Stimulated activated naive CD4-positive, alpha-beta T cell treated with Interleukin-2 at 50 U/mL for 16 hours (primary cell): ENCODE measurements at regions not wholly inside any gene's neighbourhood (a gene's known extent, or its start where the extent isn't known, plus 50 kb on each side); places are given as distances from the start of the nearest gene placed in this dataset.
"Not testable (repeated sequence)": the region's sequence is repeated elsewhere in the genome, so short reads cannot be mapped to it uniquely, and the experiment has no call there.

Source experiments
- DNase-seq: peaks from one replicate; lab custom pipeline; 2025; lab: John Stamatoyannopoulos, UW

DNA sequence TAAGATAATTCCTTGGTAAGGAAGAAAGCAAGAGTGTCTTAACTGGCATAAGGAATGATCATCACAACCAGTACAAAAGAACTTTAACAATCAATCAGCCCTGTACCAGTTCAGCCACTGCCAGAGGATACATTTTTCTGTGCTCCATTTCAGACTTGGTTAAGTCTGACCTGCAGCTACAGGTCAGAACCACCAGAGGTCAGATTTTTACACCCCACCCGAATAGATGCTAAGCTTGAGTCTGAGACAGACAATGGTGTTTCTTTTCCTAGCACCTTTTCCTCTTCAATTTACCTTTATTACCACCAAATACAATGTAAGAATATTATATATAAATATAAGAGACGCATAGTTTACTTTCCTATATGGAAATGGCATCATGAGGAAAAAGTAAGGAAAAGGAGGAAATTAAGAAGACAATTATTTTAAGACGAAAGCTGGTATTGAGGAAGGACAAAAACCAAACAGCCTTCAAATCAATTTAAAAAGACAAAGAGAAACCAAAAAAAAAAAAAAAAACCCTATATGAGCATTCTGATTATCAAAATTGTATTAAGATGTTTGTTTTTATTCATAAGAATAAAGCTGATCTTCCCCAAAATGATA lies 215.3 kb upstream of the TTC29 start:
- DNase-seq: no peak

DNA sequence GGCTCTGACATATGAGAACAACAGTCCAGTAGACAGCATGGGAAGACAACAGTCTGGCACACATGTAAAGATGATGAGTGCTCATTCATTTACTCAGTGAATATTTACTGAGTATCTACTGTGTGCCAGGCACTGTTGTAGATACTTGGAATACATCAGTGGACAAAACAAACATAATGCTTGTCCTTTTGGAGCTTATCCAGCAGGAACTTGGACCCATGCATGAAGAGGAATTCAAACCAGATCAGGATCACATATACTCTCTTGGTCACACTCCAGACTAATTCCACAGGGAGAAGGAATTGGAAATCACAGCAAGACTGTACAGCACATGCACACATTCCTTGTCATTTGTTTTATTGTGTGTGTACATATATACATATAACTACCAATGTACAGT lies 217.6 kb upstream of the TTC29 start:
- DNase-seq: no peak

DNA sequence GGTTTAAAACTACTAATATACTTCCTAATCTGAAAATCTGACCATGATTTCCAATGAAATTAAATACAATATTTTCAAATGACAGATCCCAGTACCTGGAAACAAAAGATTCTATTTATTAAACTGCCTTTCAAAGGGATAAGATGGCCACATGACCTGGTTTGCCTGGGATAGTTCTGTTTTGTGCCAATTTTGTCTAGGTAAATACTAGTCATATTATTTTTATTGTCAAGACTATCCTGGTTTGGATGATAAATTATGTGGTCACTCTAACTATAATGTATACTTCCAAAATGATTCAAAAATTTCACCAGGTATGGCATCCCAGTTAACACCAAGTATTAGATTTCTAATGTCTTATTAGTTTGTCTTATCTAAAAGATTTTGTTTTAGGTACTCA lies 222.5 kb upstream of the TTC29 start:
- DNase-seq: not testable (repeated sequence)

DNA sequence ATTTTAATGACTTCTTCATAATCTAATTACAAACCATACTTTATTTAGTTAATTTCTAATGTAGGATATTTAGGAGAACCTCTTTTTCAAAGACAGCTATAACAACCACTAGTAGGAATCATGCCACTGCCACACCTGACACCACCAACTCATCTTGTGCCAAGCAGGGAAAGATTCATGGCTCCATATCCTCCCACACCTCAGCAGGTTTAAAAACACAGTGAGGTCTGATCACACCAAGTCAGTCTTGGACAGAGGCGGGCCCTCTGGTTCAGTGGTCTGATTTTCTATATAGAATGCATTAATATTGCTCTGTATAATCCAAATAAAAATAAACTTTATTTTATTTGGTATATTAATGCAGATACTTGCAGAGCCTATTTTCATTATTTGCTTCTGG lies 227.7 kb upstream of the TTC29 start:
- DNase-seq: no peak

DNA sequence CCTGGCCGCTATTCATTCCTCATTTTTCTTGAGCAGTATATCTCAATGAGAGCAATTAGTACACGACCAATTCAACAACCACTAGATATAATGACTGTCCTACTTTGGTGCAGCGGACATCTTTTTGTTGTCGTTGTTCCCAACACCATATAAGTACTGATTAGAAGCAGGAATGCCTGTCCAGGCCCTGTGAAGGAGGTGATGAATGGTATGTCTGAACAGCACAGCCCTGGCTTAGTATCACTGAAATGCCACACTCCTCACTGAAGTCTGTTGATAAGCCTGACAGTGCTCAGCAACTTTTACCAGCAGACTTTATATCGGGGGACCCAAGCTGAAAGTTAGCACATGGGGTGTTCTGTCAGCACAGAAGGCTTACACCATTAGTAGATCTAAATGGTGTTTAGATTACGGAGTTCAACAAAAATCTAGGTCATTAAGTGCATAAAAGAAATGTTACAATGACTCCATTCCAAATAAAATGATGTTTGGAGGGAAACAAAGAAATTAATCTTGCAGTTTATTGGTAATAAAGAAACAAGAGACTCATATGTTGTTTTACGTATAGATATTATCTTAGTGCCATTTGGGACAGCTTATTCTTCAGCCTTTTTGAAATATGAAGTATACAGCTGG lies 228.3 kb upstream of the TTC29 start:
- no peak for DNase-seq

DNA sequence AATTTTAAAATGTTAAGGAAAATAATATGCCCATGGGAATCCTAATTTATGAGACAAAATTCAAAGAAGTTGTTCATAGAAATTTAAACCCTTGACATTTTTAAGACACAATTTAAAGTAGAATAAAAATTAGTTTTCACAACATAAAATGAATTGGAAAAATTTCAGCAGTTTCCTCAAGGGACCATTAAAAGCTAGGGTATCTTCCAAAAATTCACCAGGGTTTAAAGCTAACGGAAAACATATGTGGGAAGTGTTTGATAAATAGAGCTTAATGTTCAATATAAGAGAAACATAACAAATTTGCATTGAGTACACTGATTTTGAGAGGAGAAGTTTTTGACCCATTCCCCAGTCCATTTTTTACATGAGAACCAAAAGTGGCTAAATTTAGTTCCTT lies 228.9 kb upstream of the TTC29 start:
- DNase-seq: no peak

DNA sequence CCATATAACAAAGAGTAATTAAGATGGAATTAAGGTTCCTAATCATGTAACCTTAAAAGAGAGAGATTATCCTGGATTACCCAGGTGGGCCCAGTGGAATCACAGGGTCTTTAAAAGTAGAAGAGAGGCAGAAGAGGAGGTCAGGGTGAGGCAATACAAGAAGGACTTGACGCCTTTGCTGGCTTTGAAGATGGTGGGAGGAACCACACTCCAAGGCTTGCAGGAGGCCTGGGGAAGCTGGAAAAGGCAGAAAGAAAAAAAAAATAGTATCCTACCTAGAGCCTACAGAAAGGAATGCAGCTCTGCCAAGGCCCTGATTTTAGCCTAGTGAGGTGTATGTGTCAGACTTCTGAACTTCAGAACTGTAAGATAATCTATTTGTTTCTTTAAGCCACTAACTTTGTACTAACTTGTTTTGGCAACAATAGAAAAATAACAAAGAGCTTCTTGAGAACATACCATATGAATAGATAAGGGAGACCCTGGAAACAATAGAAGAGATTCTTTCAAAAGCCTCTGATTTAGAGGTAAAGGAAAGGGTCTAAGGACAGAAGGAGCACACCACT lies 229.9 kb upstream of the TTC29 start:
- DNase-seq: no peak

DNA sequence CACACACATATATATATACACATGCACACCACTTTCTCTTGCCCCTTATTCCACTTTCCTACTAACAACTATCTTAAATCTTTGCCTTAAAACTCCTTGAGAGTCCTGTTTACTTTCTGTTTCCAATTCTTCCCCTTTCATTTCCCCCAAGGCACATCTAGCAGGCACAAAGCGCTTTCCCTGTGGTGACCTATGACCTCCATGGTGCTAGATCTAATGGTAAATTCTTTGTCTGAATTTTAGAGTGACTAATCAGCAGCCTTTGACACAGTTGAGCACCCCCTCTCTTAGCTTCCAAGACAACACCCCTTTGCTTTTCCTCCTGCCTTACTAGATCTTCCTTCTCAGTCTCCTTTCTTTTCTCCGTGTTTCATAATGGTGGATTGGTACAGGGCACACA lies 236.4 kb upstream of the TTC29 start:
- DNase-seq: no peak

DNA sequence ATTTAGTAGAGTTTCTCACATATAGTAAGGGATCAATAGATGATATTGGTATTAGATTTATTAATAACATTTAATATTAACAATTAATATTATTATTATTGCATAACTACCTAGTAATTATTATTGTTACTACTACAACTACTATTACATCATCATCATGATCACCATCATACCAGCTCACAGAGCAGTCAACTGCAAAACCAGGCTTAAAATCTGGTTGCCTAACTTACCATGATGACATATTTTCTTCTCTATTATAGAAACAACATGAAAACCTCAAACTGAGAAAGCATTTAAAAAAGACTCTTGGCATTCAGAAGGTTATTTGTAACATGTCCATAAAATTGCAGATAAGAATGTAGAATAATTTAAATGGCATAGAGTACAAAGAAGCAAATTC lies 247.0 kb upstream of the TTC29 start:
- no peak for DNase-seq

DNA sequence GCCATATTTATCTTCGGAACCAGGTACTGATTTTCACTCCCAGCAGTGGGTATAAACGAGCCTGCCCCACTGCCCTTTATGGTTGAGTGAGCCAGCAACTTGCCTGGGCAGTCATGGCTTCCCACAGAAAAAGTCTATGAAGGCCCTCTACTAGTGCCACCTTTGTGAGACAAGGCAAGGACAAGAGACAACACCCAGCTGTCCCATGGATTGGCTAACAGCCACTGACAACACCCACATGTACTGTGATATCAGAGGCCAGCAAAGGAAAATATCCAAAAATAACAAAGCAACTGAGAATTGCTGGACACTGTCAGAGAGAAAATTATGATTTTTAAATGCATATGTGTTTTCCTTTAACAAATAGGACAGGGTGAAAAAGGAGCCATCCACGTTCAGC lies 248.4 kb upstream of the TTC29 start:
- no peak for DNase-seq

DNA sequence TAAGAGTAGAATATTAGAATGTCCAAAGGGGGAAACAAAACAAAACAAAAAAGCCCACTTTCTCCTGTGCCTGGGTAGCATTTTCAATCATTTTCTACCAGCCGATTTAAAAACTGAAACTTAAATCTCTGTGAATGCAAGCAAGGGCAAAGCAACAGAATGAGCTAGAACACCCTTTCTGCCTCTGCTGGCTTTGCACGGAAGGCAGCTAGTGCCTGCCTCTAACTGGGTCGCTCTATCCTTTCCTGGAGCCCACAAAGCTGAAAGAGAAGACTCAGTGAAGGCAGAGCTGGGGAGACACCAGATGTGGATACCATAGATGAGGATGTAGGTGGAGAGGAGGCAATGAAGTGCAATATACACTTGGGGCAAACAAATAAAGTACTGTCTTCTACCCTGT lies 248.9 kb upstream of the TTC29 start:
- no peak for DNase-seq

DNA sequence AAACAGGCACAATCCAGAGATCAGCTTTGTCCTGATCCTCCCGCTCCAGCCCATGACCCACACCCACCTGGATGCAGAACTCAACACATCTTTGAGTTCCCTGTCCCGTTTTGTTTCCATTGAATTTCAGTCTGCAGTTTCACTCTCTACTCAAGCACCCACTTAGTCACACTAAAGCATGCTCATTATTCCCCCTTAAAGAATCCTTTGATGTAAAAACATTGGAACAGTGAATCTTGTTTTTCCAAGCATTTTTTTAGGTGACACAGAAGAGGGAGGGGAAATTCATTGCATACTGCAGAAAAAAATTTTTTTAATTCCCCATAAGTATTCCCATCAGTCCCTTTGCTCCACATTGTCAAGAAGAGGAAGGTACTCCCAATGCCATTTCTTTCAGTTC lies 249.7 kb upstream of the TTC29 start:
- DNase-seq: no peak

DNA sequence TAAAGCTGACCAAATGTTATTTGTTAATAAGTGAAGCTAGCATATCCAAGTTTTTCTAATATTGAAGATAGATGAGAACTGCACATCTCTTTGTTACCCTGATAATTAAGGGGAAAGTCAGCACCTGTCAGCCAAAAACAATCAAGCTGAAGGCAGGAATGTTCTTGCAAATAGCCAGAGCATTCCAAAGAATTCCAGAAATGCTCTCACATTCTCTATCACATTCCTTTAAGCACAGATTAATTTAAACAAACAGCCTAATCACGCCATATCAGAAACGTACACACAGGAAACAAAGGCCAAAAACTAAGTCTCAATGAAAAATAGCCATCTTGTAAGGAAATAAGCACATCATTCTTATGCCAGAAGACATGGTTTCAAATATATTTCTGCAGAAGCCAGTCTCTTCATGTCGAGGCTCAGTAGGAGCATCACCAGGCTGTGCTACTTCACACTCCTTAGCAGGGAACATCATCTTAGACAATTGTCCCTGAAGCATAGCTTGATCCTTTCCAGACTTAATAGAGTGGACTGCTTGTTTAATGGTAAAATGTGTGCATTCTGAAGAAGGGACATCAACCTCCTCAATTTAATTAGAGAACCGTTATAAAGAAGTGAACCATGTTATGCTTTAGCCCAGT lies 252.9 kb upstream of the TTC29 start:
- DNase-seq: no peak

DNA sequence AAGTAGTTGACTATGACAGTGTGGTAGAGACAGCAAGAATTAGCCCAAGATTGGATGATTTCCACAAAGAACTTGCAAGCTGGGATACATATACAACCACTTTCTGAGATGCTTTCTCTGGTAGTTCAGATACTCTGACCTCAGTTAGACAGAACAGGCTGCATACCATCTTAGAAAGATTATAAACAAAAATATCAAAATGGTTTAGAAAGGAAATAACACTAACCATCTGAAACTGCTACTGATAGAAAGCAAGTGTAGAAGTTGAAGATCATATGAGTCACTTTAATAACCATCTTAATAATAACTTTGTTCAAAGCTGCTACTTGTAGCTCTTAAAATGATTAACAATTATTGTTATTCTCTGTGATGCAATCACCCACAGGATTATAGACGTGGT lies 255.4 kb upstream of the TTC29 start:
- DNase-seq: no peak

DNA sequence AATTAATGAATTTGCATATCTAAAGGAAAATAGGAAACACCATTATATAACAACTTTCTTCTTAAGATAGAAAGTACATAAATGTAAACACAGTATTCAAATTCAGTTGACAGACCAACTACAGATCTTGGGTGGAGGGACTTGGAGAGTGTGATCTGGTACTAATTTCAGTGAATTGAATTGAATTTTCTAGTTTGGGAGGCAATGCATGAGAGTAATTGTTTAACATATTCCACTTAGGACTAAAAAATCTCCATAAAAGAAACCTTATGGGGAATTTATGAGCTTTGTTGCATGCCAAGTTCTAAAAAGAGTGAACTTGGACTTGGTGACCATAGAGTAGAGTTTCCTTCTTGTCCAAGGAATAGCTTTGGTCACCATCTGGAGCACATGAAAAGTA lies 261.1 kb upstream of the TTC29 start:
- no peak for DNase-seq

DNA sequence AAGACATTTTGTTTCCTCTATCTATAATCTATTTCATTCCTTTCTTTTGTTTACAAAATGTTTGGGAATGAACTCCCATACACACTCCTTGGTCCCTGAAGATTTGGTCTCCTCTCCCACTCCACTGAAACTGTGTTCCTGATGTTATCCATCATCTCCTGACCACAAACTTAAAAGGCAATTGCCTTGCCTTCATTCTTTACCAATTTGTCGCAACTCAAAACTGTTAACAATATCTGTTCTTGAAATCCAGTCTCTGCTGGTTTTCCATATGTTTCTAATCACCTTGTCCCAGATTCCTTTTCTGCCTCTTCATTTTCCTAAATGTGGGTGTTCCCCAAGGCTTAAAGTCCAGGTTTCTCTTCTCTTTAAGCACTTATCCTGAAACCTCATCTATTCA lies 262.2 kb upstream of the TTC29 start:
- no peak for DNase-seq

DNA sequence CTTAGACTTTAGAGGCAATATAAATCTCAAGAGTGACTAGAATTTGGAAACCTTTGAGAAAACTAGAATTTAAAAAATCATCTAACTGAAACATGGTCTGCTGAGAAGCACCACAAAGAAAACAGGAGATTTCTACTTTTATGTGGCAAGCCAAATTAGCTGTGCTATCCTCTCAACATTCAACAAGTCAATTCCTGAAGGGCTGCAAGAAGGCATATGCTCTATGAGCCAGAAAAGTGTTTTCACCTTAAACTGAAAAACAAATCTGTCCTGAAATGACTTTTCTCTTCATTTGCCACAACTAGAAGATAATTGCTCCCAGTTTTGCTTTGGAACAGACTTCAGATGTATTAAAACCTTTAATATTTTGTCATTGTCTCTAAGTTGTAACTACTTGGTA lies 263.2 kb upstream of the EDNRA start:
- DNase-seq: no peak

DNA sequence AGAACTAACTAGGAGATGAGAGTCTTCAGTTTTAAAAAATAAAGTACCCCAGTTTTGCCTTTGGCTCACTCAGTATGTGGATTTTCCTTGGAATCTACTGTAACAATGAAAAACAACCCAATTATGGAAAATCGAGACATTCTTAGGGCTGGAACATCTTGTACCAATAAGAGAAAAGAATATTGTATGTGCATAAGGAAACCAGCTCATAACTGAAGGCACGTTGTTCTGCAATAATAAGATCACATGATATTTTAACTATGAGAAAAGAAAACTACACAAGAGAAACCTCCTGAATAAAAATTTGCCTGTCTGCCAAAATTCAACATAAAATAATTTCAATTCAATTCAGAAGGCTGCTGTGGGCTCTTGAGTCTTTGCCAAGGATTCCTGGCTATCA lies 261.8 kb upstream of the EDNRA start:
- no peak for DNase-seq

DNA sequence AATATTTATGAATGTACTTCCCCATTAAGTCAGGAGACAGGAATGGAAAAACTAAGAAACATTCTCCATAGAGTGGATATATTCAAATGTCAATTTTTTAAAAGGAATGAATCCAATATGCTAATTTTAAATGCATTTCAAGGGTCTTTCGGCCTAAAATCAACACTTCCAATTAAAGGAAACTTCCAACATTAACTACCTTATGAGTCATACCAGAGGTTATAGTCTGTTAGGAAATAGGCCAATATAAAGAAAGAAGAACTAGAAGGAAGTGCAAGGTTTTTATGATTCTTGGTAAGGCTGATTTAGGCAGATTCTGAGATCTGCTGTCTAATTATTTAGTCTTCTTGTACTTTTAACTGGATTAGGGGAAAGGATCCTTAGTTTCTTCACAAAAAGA lies 260.1 kb upstream of the EDNRA start:
- no peak for DNase-seq

DNA sequence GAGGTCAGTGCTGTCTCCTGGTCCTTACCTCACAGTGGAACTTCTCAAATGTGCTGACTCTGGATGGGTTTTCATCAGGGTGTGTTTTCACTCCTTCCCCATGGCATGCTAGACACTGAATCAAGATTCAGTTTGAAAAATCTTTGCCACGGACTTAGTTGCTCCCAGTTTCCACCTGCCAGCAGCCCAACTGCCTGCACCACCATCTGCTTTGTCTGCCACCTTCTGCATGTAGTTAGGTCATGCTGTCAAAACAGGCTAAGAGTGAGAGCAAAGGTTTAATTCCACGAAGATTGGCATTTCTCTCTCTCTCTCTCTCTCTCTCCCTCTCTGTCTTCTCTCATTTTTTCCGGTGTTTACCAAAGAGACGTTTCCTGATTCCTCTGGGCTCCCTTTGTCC lies 258.0 kb upstream of the EDNRA start:
- no peak for DNase-seq

DNA sequence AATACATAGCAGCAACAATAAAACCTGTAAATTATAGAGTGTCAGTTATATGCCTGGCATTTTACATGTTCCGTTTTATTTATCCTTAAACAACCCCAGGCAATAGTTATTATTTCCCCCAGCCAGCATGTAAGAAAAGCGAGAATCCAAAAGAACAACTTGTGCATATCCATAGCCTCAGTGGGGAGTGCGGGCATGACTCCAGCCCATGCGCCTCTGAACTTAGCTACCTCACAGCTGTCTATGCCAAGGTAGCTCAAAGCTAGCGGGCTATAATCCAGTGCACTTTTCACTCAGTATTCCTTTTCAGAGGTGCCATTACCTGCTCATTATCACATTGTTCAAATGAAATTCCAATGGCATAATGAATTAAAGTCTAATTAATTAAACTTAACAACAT lies 257.3 kb upstream of the EDNRA start:
- no peak for DNase-seq

DNA sequence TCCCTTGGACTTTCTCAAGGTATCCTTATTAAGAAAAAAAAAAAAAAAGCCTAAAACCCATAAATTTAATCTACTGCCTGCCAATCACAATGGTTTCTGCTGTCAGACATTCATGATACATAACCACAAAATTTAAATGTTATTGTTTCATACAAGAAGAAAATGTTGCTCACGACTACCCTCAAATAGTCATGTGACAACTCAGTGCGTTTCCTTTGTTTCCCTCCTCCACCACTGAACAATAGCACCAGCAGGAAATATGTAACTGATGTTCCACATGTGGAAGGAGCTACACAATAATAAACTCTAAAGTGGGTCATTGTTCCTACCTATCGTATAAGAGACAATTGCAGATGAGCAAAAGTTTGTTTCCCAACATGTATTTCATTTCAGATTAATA lies 244.1 kb upstream of the EDNRA start:
- DNase-seq: no peak

DNA sequence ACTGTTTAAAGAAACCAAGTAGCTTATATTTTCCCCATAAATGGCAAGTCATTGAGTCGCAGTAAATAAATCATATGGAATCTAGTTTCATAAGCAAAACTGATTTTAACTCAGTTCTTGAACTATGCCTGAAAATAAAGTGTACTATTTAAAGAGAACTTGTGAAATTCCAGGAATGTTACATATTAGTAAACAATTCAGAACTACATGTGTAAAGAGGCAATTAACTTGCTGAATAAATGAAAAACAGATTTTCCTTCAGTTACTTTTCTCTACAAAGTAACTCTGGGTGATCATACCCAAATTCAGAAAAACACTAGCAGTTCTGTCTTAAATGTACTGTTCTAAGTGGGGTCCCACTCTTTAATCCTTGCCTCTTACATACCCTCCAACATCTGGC lies 236.1 kb upstream of the EDNRA start:
- no peak for DNase-seq

DNA sequence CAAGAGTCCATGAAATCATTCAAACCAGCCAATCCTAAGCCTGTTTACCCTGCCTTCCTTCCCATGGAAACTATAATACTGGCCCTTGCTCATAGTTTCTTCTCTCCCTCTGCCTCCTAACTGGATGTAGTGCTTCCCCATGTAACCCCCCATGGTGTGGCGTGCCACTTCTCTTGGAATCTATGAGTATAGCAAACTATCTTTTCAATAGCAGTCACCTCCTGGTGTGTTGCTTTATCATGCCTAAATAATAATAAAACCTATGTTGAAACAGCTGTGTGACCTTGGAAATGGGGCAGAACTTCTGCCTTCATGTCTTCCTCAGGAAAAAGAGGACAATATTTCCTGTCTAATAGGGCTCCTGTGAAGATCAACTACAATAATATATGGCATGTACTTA lies 234.8 kb upstream of the EDNRA start:
- no peak for DNase-seq
